Endothelial cell of umbilical vein (primary cell): ENCODE measurements at regions not wholly inside any gene's neighbourhood (a gene's known extent, or its start where the extent isn't known, plus 50 kb on each side); places are given as distances from the start of the nearest gene placed in this dataset.
"Not testable (repeated sequence)": the region's sequence is repeated elsewhere in the genome, so short reads cannot be mapped to it uniquely, and the experiment has no call there.

ENCODE experiments used
- BruUV-seq: library from RNA; stranded (reverse); fragments of 400-500 nt; replicated peaks from 2 replicates; lab custom pipeline; 2021; lab: Mats Ljungman, UMichigan
- CTCF ChIA-PET: fragments of 300-600, 350-600 bp; sonication (Branson Sonifier 250); formaldehyde crosslinking; loops from one replicate; lab custom pipeline; 2021; ENCODE audit warnings: antibody characterized with exemption, inconsistent platforms; lab: Charles Lee
- POLR2A ChIA-PET: fragments of 300-600, 350-600 bp; sonication (Branson Sonifier 250); formaldehyde crosslinking; loops from one replicate; lab custom pipeline; 2021; ENCODE audit warnings: antibody characterized with exemption, inconsistent platforms; lab: Charles Lee
- DNase-seq: peaks from one replicate; pipeline ENCODE4 v3.0.0-alpha.2; 2011; ENCODE audit warnings: low read depth, low spot score
- FAIRE-seq: peaks from 2 replicates; lab custom pipeline; 2011; peaks lifted over from hg19 to GRCh38; lab: Jason Lieb, UNC
- H2AFZ ChIP-seq: 2 replicates; pipeline ENCODE4 v1.6.0; 2012; ENCODE audit warnings: low read depth, low read length, control low read depth, inconsistent platforms
- H3K27ac ChIP-seq: 2 replicates; pipeline ENCODE4 v1.5.1; 2011; ENCODE audit warnings: low read depth, mild to moderate bottlenecking, control low read depth, low read length, moderate library complexity; ENCODE audit not compliant: insufficient read depth
- H3K27me3 ChIP-seq, 2 experiments: 2 replicates each; pipeline versions ENCODE4 v1.6.0 to v1.6.1; 2011; ENCODE audit warnings: low read length in 2 of 2, mixed read lengths in 1 of 2; ENCODE audit not compliant: control insufficient read depth in 2 of 2, insufficient read depth in 2 of 2
- H3K36me3 ChIP-seq, 2 experiments: 2 replicates in 1 of 2; 3 replicates in 1 of 2; pipeline ENCODE4 v1.5.1; 2011; ENCODE audit warnings: low read length in 2 of 2, mild to moderate bottlenecking in 1 of 2, moderate library complexity in 1 of 2; ENCODE audit not compliant: control insufficient read depth in 2 of 2, insufficient read depth in 2 of 2; ENCODE audit errors: extremely low read depth in 1 of 2
- H3K4me1 ChIP-seq: 3 replicates; pipeline ENCODE4 v1.5.1; 2011; ENCODE audit warnings: mild to moderate bottlenecking, low read length; ENCODE audit not compliant: control insufficient read depth, insufficient read depth; ENCODE audit errors: extremely low read depth
- H3K4me2 ChIP-seq: 2 replicates; pipeline ENCODE4 v1.6.1; 2011; ENCODE audit warnings: low read length, control low read depth, mixed read lengths; ENCODE audit not compliant: insufficient read depth
- H3K4me3 ChIP-seq, 3 experiments: fragments of 200-600 bp in 1 of 3; sonication (generic), shearing (Covaris generic) in 1 of 3; replicated peaks in 1 of 3; 2 replicates each; pipeline ENCODE4 v1.5.1; 2011 to 2016; ENCODE audit warnings: control low read depth in 3 of 3, low read length in 3 of 3, mild to moderate bottlenecking in 2 of 3, inconsistent platforms in 1 of 3, low read depth in 1 of 3, moderate library complexity in 1 of 3; ENCODE audit not compliant: insufficient read depth in 1 of 3
- H3K79me2 ChIP-seq: 2 replicates; pipeline ENCODE4 v1.6.0; 2012; ENCODE audit warnings: low read length, inconsistent platforms; ENCODE audit not compliant: control insufficient read depth, insufficient read depth
- H3K9ac ChIP-seq: replicated peaks from 2 replicates; pipeline ENCODE3; 2011; ENCODE audit warnings: low read length, control low read depth; ENCODE audit not compliant: insufficient read depth; ENCODE audit errors: extremely low read depth
- H3K9me1 ChIP-seq: replicated peaks from 3 replicates; pipeline ENCODE4 v1.6.0; 2011; ENCODE audit warnings: mild to moderate bottlenecking, low read length; ENCODE audit not compliant: control insufficient read depth, insufficient read depth; ENCODE audit errors: extremely low read depth
- H3K9me3 ChIP-seq: replicated peaks from 2 replicates; pipeline ENCODE4 v1.5.1; 2012; ENCODE audit warnings: low read length, inconsistent platforms; ENCODE audit not compliant: control insufficient read depth, insufficient read depth
- H4K20me1 ChIP-seq: replicated peaks from 2 replicates; pipeline ENCODE3; 2011; ENCODE audit warnings: mild to moderate bottlenecking, low read length; ENCODE audit not compliant: control insufficient read depth, insufficient read depth; ENCODE audit errors: extremely low read depth
- CTCF ChIP-seq, 2 donors: IDR thresholded peaks; 1 replicate in 1 of 2; 2 replicates in 1 of 2; pipeline ENCODE4 v1.5.1; 2011; ENCODE audit warnings: low read length in 2 of 2, mild to moderate bottlenecking in 2 of 2, moderate library complexity in 2 of 2, control low read depth in 1 of 2, inconsistent platforms in 1 of 2, low read depth in 1 of 2; ENCODE audit not compliant: insufficient read depth in 1 of 2; ENCODE audit errors: extremely low read depth in 1 of 2
- EZH2 ChIP-seq: IDR thresholded peaks from 2 replicates; pipeline ENCODE4 v1.6.1; 2012; ENCODE audit warnings: borderline replicate concordance, low read depth, mild to moderate bottlenecking, moderate library complexity, low read length, inconsistent platforms; ENCODE audit not compliant: severe bottlenecking
- FOS ChIP-seq: IDR thresholded peaks from 2 replicates; pipeline ENCODE4 v1.6.1; 2011; ENCODE audit warnings: mild to moderate bottlenecking, low read length, moderate library complexity, borderline replicate concordance; ENCODE audit not compliant: insufficient read depth
- GATA2 ChIP-seq: IDR thresholded peaks from 2 replicates; pipeline ENCODE4 v1.7.0; 2011; ENCODE audit warnings: low read depth, mild to moderate bottlenecking, moderate library complexity, mixed read lengths, low read length; ENCODE audit not compliant: insufficient read length, insufficient read depth
- MAX ChIP-seq: IDR thresholded peaks from 2 replicates; pipeline ENCODE4 v1.6.1; 2011; ENCODE audit not compliant: insufficient read depth, insufficient read length
- dilution Hi-C: fragments of 300-500 bp; cut with MboI; formaldehyde crosslinking; loops from one replicate; pipeline ENCODE4 v1.15.0; 2019; ENCODE audit warnings: low sequenced_read_pairs; ENCODE audit not compliant: extremely low pct_ligation_motif_present
- intact Hi-C: fragments of 100-400 bp; cut with micrococcal nuclease; formaldehyde crosslinking; loops from one replicate; pipeline ENCODE4 v1.10.0; 2022

GRCh38 chr6:100226811-100227210 is 232.8 kb upstream of the MCHR2 start:
- Histone ChIP-seq H3K79me2 (no peaks in the 10 kb centered on the region), H3K9me1 (no peaks in the 10 kb centered on the region), H2AFZ (peak overlapping the region; percentile 10), H3K27ac (no peak overlapping the region), H3K27me3 (no peaks in the 10 kb centered on the region), H3K4me2 (no peak overlapping the region), H4K20me1 (no peaks in the 10 kb centered on the region), H3K36me3 (no peaks in the 10 kb centered on the region), H3K9me3 (no peaks in the 10 kb centered on the region), H3K4me3 (no peak overlapping the region), H3K4me1 (peaks cover 35% of the 10 kb centered on the region), H3K9ac (no peak overlapping the region)
- DNase-seq (peak; percentile 18), FAIRE-seq (peak; percentile 26)
- no peak for TF ChIP-seq CTCF (IDR thresholded peaks at IDR 0.05; ENCODE audit: extremely low read depth in 1 of 2, insufficient read depth in 1 of 2, low read depth in 1 of 2, low read length in 2 of 2)
- no peak for TF ChIP-seq GATA2
- no peak for TF ChIP-seq EZH2
- TF ChIP-seq MAX: no peak
- TF ChIP-seq FOS: peak; percentile 17
- no TSS peak for BruUV-seq
- dilution Hi-C loops: no loop called here
- intact Hi-C loops: loop anchor here (5.0 kb wide), 1 partner anchor 115 kb away; no protein-coding TSS in a partner anchor
- ChIA-PET CTCF (interaction anchor here (0.6 kb wide), 1 partner anchor 234 kb away, joined by 3 read pairs; no protein-coding TSS in a partner anchor), POLR2A (no interaction called here)

DNA sequence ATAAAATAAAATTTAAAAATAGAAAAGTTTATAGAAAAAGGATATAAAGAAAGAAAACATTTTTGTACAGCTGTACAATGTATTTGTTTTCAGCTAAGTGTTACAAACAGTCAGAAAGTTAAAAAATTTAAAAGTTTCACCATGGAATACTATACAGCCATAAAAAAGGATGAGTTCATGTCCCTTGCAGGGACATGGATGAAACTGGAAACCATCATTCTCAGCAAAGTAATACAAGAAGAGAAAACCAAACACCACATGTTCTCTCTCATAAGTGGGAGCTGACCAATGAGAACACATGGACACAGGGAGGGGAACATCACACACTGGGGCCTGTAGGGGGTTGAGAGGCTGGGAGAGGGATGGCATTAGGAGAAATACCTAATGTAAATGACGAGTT is 229.9 kb upstream of the MCHR2 start:
- not testable (repeated sequence) for FAIRE-seq

More for the DNA sequence above, 229.9 kb upstream of the MCHR2 start:
- H3K4me2 ChIP-seq, H3K4me3 ChIP-seq, H3K36me3 ChIP-seq, BruUV-seq, intact Hi-C loops, CTCF ChIA-PET, H3K9me3 ChIP-seq, H3K79me2 ChIP-seq, H3K9me1 ChIP-seq, POLR2A ChIA-PET, H4K20me1 ChIP-seq, dilution Hi-C loops, H3K9ac ChIP-seq, H2AFZ ChIP-seq, H3K27ac ChIP-seq, DNase-seq, H3K27me3 ChIP-seq: not testable (repeated sequence)
- peaks cover 17% of the 10 kb centered on the region for H3K4me1 ChIP-seq
